Heart right ventricle (tissue), 16 donors: ENCODE measurements at regions not wholly inside any gene's neighbourhood (a gene's known extent, or its start where the extent isn't known, plus 50 kb on each side); places are given as distances from the start of the nearest gene placed in this dataset.

Source experiments
- ATAC-seq, 8 donors: fragments of 200-7000 bp; cut with Tn5 transposase; one replicate each; pipeline ENCODE4 v1.9.1; 2020; ENCODE audit warnings: mild to moderate bottlenecking in 8 of 8, moderate library complexity in 8 of 8, moderate number of reproducible peaks in 1 of 8
- DNase-seq, 2 donors: peaks; one replicate each; pipeline ENCODE4 v3.0.0-alpha.2; 2020
- H3K27ac ChIP-seq, 10 donors: fragments of 200-600 bp; sonication (generic) in 2 of 10; one replicate each; pipeline versions ENCODE4 v1.5.0 to v1.8.0; 2020 to 2022; ENCODE audit warnings: mild to moderate bottlenecking in 3 of 10
- H3K27me3 ChIP-seq, 7 donors: fragments of 200-600 bp; one replicate each; pipeline ENCODE4 v1.8.0; 2021 to 2022; ENCODE audit warnings: mild to moderate bottlenecking in 2 of 7
- H3K36me3 ChIP-seq, 9 donors: fragments of 200-600 bp; sonication (generic) in 1 of 9; one replicate each; pipeline versions ENCODE4 v1.5.0 to v1.8.0; 2020 to 2022; ENCODE audit warnings: mild to moderate bottlenecking in 2 of 9
- H3K4me1 ChIP-seq, 9 donors: fragments of 200-600 bp; sonication (generic) in 1 of 9; one replicate each; pipeline versions ENCODE4 v1.5.0 to v1.8.0; 2020 to 2022; ENCODE audit warnings: mild to moderate bottlenecking in 4 of 9
- H3K4me3 ChIP-seq, 10 donors: fragments of 200-600 bp; sonication (generic) in 2 of 10; one replicate each; pipeline versions ENCODE4 v1.5.0 to v1.8.0; 2020 to 2022; ENCODE audit warnings: mild to moderate bottlenecking in 7 of 10, moderate library complexity in 2 of 10
- H3K9me3 ChIP-seq, 11 donors: fragments of 200-600 bp in 10 of 11; sonication (generic) in 2 of 11; one replicate each; pipeline versions ENCODE4 v1.5.0 to v1.8.0; 2013 to 2022; ENCODE audit warnings: mild to moderate bottlenecking in 2 of 11, control low read depth in 1 of 11, moderate library complexity in 1 of 11
- WGBS, 2 donors: extraction: QIAGEN DNeasy Blood & Tissue Kit; methylation state at CpG; one replicate each; pipeline ENCODE4 v1.1.7; 2013; ENCODE audit warnings: inconsistent platforms in 1 of 2; 5-methylcytosine and 5-hydroxymethylcytosine counted together
- intact Hi-C, 10 donors: fragments of 100-400 bp; cut with DNase I; formaldehyde crosslinking; loops; one replicate each; pipeline versions ENCODE4 v1.11.1 to v1.14.2; 2022
- TF ChIP-seq, protein P1 (sequence below), 9 donors: fragments of 200-600 bp; sonication (generic) in 2 of 9; IDR thresholded peaks; one replicate each; pipeline versions ENCODE4 v1.5.0 to v1.8.0; 2021 to 2022; ENCODE audit warnings: antibody characterized with exemption in 9 of 9, mild to moderate bottlenecking in 5 of 9, moderate library complexity in 1 of 9
- donor health status: Arrhythmogenic right ventricular cardiomyopathy.
- donor health status: ischemic (EF 13 %, LVEDD 7.1; RV severe dilation, severe dysfunction).
- donor health status: healthy with polysubstance abuse.
- donor health status: DM: no; HTN: yes; CAD: no.
- donor health status: DM: no; HTN: no; CAD: no.
- donor health status: ischemic (EF 25% LVEDD 6.9; RV normal size, moderate dysfunction).
- donor health status: ischemic (EF 25% LVEDD 5.7; RV mildly dilated, moderate dysfunction).
- donor health status: healthy.
- donor health status: DM: yes; HTN: yes; CAD: no.
- donor health status: Ischemic cardiomyopathy.
- donor health status: ischemic (EF 35%, LVEDD 5.7; RV mildly dilated, moderate dysfunction).
- donor health status: nonischemic (EF 11% LVEDD 7.7; RV severe dilation, severe dysfunction).
- donor health status: DM: yes; HTN: yes; CAD: no.
- donor health status: PGD.
- donor health status: ischemic (EF 29% LVEDD 5.4; RV normal size, mild dysfunction).
- donor health status: nonischemic (EF 23%, LVEDD 6.1; RV moderate dilation, normal function).

DNA sequence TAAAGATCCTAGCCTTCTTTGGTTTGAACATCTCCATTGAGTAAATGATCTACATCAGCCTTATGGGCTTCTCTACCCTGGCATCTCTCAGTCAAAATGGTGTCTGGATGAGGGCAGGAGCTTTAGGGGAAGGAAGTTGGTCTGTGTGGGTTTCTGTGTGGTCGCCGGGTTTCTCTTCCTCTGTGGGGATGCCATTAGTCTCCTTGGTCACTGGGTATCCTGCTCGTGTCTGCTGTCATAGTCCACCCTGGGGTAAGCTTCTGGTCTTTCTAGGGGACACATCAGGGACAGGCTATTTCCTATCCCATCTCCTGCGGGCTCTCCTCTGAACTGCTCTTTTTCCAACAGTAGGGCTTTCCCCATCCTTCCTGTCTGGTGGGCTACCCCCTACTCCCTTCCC, 150.3 kb upstream of the NPY start:
- TF ChIP-seq, protein P1, sequence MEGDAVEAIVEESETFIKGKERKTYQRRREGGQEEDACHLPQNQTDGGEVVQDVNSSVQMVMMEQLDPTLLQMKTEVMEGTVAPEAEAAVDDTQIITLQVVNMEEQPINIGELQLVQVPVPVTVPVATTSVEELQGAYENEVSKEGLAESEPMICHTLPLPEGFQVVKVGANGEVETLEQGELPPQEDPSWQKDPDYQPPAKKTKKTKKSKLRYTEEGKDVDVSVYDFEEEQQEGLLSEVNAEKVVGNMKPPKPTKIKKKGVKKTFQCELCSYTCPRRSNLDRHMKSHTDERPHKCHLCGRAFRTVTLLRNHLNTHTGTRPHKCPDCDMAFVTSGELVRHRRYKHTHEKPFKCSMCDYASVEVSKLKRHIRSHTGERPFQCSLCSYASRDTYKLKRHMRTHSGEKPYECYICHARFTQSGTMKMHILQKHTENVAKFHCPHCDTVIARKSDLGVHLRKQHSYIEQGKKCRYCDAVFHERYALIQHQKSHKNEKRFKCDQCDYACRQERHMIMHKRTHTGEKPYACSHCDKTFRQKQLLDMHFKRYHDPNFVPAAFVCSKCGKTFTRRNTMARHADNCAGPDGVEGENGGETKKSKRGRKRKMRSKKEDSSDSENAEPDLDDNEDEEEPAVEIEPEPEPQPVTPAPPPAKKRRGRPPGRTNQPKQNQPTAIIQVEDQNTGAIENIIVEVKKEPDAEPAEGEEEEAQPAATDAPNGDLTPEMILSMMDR (IDR thresholded peaks at IDR 0.05): no peak
- intact Hi-C loops: loop anchor here in 1 of 10 donors (10.0 kb wide), 1 partner anchor 61 kb away; no protein-coding TSS in a partner anchor
- Histone ChIP-seq H3K27ac (no peak overlapping the region), H3K27me3 (peaks cover 0 to 3% (median 0%) of the 10 kb centered on the region in 7 donors), H3K36me3 (no peaks in the 10 kb centered on the region), H3K4me1 (no peaks in the 10 kb centered on the region), H3K4me3 (no peak overlapping the region), H3K9me3 (no peaks in the 10 kb centered on the region)
- DNase-seq: no peak
- 64 to 81% methylated on average over 4 of the region's 4 CpGs for WGBS, 2 donors
- ATAC-seq: no peak

DNA sequence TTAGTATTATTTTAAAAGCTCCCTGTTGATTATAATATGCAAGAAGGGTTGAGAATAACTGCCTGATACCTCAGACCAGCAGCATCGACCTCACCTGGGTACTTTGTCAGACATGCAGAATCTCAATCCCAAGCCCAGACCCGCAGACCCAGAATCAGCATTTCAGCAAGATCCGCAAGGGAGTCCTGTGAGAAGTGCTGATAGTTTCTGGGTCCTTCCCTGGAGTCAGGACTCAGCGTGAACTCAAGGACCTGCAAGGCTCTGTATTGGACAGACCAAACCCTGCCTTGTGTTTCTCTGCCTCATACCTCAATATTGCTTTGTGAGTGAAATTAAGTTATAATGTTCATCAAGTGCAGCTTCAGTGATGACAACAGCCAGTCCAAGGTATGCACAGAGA, 149.5 kb upstream of the NPY start:
- ATAC-seq (no peak), DNase-seq (no peak)
- Histone ChIP-seq H3K36me3 (no peaks in the 10 kb centered on the region), H3K9me3 (no peaks in the 10 kb centered on the region), H3K4me1 (no peaks in the 10 kb centered on the region), H3K27me3 (peaks cover 0 to 3% (median 0%) of the 10 kb centered on the region in 7 donors), H3K4me3 (no peak overlapping the region), H3K27ac (no peak overlapping the region)
- 82 to 91% methylated on average over 4 of the region's 4 CpGs for WGBS, 2 donors
- intact Hi-C loops: loop anchor here in 1 of 10 donors (10.0 kb wide), 1 partner anchor 60 kb away; no protein-coding TSS in a partner anchor
- TF ChIP-seq, protein P1 (IDR thresholded peaks at IDR 0.05): no peak

DNA sequence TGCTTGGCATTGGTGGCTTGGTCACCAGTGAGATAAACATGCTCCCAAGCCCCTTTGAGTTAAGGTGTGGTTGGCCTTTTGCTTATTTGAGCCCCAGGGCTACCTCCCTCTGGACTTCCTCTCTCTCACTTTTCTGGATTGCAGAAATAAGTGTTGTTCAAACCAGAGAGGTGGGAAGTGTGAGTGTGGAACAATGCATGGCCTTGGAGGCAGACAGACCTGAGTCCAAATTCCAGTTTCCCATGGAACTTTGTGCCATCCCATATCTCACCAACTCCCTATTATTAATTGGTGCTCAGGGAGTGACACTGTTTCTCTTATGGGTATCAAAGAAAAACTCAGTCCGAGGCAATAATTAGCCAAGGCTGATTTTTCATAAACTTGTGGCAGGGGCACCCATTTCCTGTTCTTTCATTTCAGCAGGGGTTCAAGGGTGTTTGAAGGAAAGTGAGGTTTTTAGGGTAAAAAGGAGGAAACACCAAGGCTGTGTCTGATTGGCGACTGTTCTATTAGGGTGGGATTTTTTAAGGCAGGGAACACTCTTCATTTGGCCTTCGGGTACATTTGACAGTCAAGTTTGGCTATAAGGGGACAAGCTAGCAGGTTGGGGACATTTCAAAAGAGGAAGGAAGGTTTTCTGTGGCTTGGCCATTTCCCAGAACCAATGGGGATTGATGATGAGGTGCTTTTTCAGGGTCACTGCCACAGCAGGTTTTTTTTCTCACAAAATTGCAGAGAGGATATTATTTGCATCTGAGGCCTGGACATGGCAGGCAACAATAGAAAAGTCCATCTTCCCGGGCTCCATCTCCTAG, 148.8 kb upstream of the NPY start:
- intact Hi-C loops: loop anchor here in 1 of 10 donors (10.0 kb wide), 1 partner anchor 60 kb away; no protein-coding TSS in a partner anchor
- 76 to 79% methylated on average over 4 of the region's 4 CpGs for WGBS, 2 donors

DNA sequence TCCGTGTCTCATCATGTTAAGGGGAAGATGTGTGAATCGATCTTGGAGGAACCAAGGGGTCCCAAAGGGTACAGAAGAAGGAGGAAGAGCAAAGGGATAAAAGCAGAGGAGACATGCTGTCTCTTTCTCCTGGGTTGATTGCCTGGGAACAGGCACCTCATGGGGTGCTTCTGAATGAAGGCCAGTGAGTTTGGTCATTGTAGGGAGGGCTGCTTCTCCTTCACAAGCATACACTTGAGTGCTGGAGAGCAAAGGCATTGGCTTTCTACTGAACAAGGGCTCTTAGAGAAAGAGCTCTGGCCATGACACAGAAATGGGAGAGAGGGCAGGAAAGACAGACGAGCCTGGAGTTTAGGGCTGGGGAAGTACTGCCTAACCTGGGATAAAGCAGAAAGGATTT, 146.7 kb upstream of the NPY start:
- WGBS, 2 donors: 72 to 78% methylated on average over 3 of the region's 3 CpGs
- intact Hi-C loops: loop anchor here in 1 of 10 donors (10.0 kb wide), 1 partner anchor 57 kb away; no protein-coding TSS in a partner anchor
- no peak for ATAC-seq

More for the DNA sequence above, 148.8 kb upstream of the NPY start:
- TF ChIP-seq, protein P1 (IDR thresholded peaks at IDR 0.05): no peak
- no peaks in the 10 kb centered on the region for H3K4me1 ChIP-seq
- H3K4me3 ChIP-seq: no peak overlapping the region
- no peak for DNase-seq
- H3K36me3 ChIP-seq: no peaks in the 10 kb centered on the region
- H3K27ac ChIP-seq: no peak overlapping the region
- ATAC-seq: no peak
- H3K27me3 ChIP-seq: peaks cover 0 to 3% (median 0%) of the 10 kb centered on the region in 7 donors
- H3K9me3 ChIP-seq: no peaks in the 10 kb centered on the region

More for the DNA sequence above, 146.7 kb upstream of the NPY start:
- peaks cover 0 to 3% (median 0%) of the 10 kb centered on the region in 7 donors for H3K27me3 ChIP-seq
- DNase-seq: no peak
- TF ChIP-seq, protein P1 (IDR thresholded peaks at IDR 0.05): no peak
- no peaks in the 10 kb centered on the region for H3K9me3 ChIP-seq
- no peak overlapping the region for H3K4me3 ChIP-seq
- H3K4me1 ChIP-seq: no peaks in the 10 kb centered on the region
- no peak overlapping the region for H3K27ac ChIP-seq
- no peaks in the 10 kb centered on the region for H3K36me3 ChIP-seq
